HG03439 (cell line): ENCODE measurements at regions not wholly inside any gene's neighbourhood (a gene's known extent, or its start where the extent isn't known, plus 50 kb on each side); places are given as distances from the start of the nearest gene placed in this dataset.

ENCODE experiments used
- ATAC-seq: cut with Tn5 transposase; IDR thresholded peaks from one replicate; pipeline ENCODE4 v1.9.1; 2021; ENCODE audit warnings: mild to moderate bottlenecking, moderate library complexity; ENCODE audit not compliant: unreplicated experiment

- ATAC-seq: no peak
Measured at GRCh38 chr12:131370791-131371347, 340.0 kb upstream of the SFSWAP start.

GRCh38 chr12:131371401-131372170 is 339.3 kb upstream of the SFSWAP start:
- no peak for ATAC-seq

GRCh38 chr12:131372171-131372475 is 338.8 kb upstream of the SFSWAP start:
- no peak for ATAC-seq

- ATAC-seq: no peak
Measured at GRCh38 chr12:131372706-131373195, 338.1 kb upstream of the SFSWAP start.

GRCh38 chr12:131375261-131375971 is 335.5 kb upstream of the SFSWAP start:
- no peak for ATAC-seq

- ATAC-seq: no peak
Measured at GRCh38 chr12:131375972-131376345, 334.9 kb upstream of the SFSWAP start.

- no peak for ATAC-seq
Measured at GRCh38 chr12:131378176-131378842, 332.6 kb upstream of the SFSWAP start.

GRCh38 chr12:131378861-131379665 is 331.8 kb upstream of the SFSWAP start:
- no peak for ATAC-seq

GRCh38 chr12:131379738-131380137 is 331.2 kb upstream of the SFSWAP start:
- ATAC-seq: no peak

GRCh38 chr12:131380220-131380964 is 330.5 kb upstream of the SFSWAP start:
- ATAC-seq: no peak

- no peak for ATAC-seq
Measured at GRCh38 chr12:131380965-131381705, 329.8 kb upstream of the SFSWAP start.

- no peak for ATAC-seq
Measured at GRCh38 chr12:131381716-131382430, 329.0 kb upstream of the SFSWAP start.

- ATAC-seq: no peak
Measured at GRCh38 chr12:131383291-131383690, 327.6 kb upstream of the SFSWAP start.

- no peak for ATAC-seq
Measured at GRCh38 chr12:131383741-131384543, 326.9 kb upstream of the SFSWAP start.

GRCh38 chr12:131384544-131384855 is 326.4 kb upstream of the SFSWAP start:
- no peak for ATAC-seq

GRCh38 chr12:131385313-131386166 is 325.4 kb upstream of the SFSWAP start:
- no peak for ATAC-seq

- ATAC-seq: no peak
Measured at GRCh38 chr12:131386167-131386521, 324.7 kb upstream of the SFSWAP start.
